ENCODE measurements at regions not wholly inside any gene's neighbourhood (a gene's known extent, or its start where the extent isn't known, plus 50 kb on each side); places are given as distances from the start of the nearest gene placed in this dataset.
"Not testable (repeated sequence)": the region's sequence is repeated elsewhere in the genome, so short reads cannot be mapped to it uniquely, and the experiment has no call there.

DNA sequence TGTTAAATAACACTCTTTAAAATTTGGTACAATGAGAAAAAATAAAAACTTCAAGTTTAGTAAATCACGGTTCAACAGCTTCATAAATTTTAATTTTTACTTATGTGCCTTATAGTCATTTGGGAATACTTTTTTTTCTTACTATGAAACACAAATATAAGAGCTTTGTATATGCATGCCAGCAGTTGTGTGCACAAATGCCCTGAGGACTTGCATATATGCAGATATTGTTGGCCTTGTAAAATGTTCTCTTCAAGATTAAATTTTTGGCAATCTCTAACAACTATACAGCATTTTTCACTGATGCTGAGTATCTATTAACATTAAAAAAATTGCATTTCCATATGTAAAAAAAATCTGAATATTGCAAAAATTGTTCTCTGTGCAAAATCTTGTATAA lies 458.7 kb upstream of the BRINP3 start:
- CTCF ChIA-PET: no interaction called here
- no peaks in the 10 kb centered on the region for H3K4me1 ChIP-seq (ENCODE audit: control extremely low read depth in 1 of 4, control insufficient read depth in 4 of 4, insufficient read depth in 4 of 4, low read length in 3 of 4)
- H3K9me3 ChIP-seq (ENCODE audit: control extremely low read depth in 1 of 5, control insufficient read depth in 4 of 5, insufficient read depth in 2 of 5, low read depth in 1 of 5, low read length in 4 of 5): no peaks in the 10 kb centered on the region
- WGBS (ENCODE audit: insufficient coverage): no CpG with 5 or more reads among the region's 1 CpG
- no peaks in the 10 kb centered on the region for H3K27me3 ChIP-seq (replicated peaks in 2 of 5; ENCODE audit: control insufficient read depth in 4 of 5, insufficient read depth in 5 of 5, low read length in 4 of 5)
- no peak overlapping the region for H3K27ac ChIP-seq (ENCODE audit: insufficient read depth in 1 of 2, low read depth in 1 of 2, low read length in 2 of 2, poor library complexity in 1 of 2, severe bottlenecking in 2 of 2)
- DNase-seq: no peak
- no peaks in the 10 kb centered on the region for H3K36me3 ChIP-seq (ENCODE audit: control insufficient read depth in 4 of 4, insufficient read depth in 4 of 4, low read length in 3 of 4)
- POLR2A ChIA-PET: no interaction called here
- no peak overlapping the region for H3K4me3 ChIP-seq (ENCODE audit: control insufficient read depth in 1 of 7, extremely low read depth in 1 of 7, insufficient read depth in 4 of 7, low read depth in 2 of 7, low read length in 6 of 7)

DNA sequence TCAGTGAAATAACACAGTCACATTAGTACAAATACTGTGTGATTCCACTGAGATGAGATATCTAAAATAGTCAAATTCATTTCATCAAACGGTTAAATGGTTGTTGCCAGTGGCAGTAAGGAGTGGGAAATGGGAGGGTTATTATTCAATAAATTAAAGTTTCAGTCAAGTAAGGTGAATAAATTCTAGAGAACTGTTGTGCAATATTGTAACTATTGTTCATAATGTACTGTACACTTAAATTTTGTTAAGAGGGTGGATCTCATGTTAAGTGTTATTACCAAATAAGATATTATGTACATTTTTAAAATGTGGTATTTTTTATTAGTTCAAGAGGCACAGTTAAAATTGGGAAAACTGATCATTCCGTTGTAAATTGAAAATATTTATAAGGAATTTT lies 463.3 kb upstream of the BRINP3 start:
- no peak for DNase-seq
- no peaks in the 10 kb centered on the region for H3K4me1 ChIP-seq (ENCODE audit: control extremely low read depth in 1 of 4, control insufficient read depth in 4 of 4, insufficient read depth in 4 of 4, low read length in 3 of 4)
- ChIA-PET CTCF (no interaction called here), POLR2A (no interaction called here)
- no peak overlapping the region for H3K27ac ChIP-seq (ENCODE audit: insufficient read depth in 1 of 2, low read depth in 1 of 2, low read length in 2 of 2, poor library complexity in 1 of 2, severe bottlenecking in 2 of 2)
- no peaks in the 10 kb centered on the region for H3K36me3 ChIP-seq (ENCODE audit: control insufficient read depth in 4 of 4, insufficient read depth in 4 of 4, low read length in 3 of 4)
- no peaks in the 10 kb centered on the region for H3K27me3 ChIP-seq (replicated peaks in 2 of 5; ENCODE audit: control insufficient read depth in 4 of 5, insufficient read depth in 5 of 5, low read length in 4 of 5)
- no peaks in the 10 kb centered on the region for H3K9me3 ChIP-seq (ENCODE audit: control extremely low read depth in 1 of 5, control insufficient read depth in 4 of 5, insufficient read depth in 2 of 5, low read depth in 1 of 5, low read length in 4 of 5)
- no CpG with 5 or more reads among the region's 2 CpGs for WGBS (ENCODE audit: insufficient coverage)
- H3K4me3 ChIP-seq (ENCODE audit: control insufficient read depth in 1 of 7, extremely low read depth in 1 of 7, insufficient read depth in 4 of 7, low read depth in 2 of 7, low read length in 6 of 7): no peak overlapping the region

DNA sequence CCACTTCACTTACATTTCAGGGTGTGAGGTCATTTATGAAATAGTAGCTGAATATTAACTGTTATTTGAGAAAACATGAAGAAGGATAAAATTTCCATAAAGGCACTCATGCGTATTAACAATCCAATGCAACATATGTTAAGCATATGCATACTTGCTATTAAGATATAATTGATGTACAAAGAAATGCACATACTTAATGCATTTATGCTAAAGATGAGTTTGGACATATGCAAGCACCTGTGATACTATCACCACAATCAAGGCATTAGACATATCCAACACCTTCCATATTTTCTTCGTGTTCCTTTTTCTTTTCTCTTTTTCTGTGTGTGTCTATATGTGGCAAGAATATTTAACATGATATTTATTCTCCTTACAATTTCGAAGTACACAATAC lies 464.8 kb upstream of the BRINP3 start:
- H3K9me3 ChIP-seq (ENCODE audit: control extremely low read depth in 1 of 5, control insufficient read depth in 4 of 5, insufficient read depth in 2 of 5, low read depth in 1 of 5, low read length in 4 of 5): peaks cover 0 to 1% (median 0%) of the 10 kb centered on the region in 5 experiments
- H3K4me3 ChIP-seq (ENCODE audit: control insufficient read depth in 1 of 7, extremely low read depth in 1 of 7, insufficient read depth in 4 of 7, low read depth in 2 of 7, low read length in 6 of 7): no peak overlapping the region
- no peak overlapping the region for H3K27ac ChIP-seq (ENCODE audit: insufficient read depth in 1 of 2, low read depth in 1 of 2, low read length in 2 of 2, poor library complexity in 1 of 2, severe bottlenecking in 2 of 2)
- H3K27me3 ChIP-seq (replicated peaks in 2 of 5; ENCODE audit: control insufficient read depth in 4 of 5, insufficient read depth in 5 of 5, low read length in 4 of 5): no peaks in the 10 kb centered on the region
- WGBS (ENCODE audit: insufficient coverage): no CpG with 5 or more reads among the region's 3 CpGs
- ChIA-PET POLR2A (no interaction called here), CTCF (no interaction called here)
- H3K4me1 ChIP-seq (ENCODE audit: control extremely low read depth in 1 of 4, control insufficient read depth in 4 of 4, insufficient read depth in 4 of 4, low read length in 3 of 4): no peaks in the 10 kb centered on the region
- no peak for DNase-seq
- no peaks in the 10 kb centered on the region for H3K36me3 ChIP-seq (ENCODE audit: control insufficient read depth in 4 of 4, insufficient read depth in 4 of 4, low read length in 3 of 4)

GRCh38 chr1:190943722-190944121 lies 466.1 kb upstream of the BRINP3 start:
- CTCF ChIA-PET; DNase-seq; POLR2A ChIA-PET; H3K4me3 ChIP-seq (ENCODE audit: control insufficient read depth in 1 of 7, extremely low read depth in 1 of 7, insufficient read depth in 4 of 7, low read depth in 2 of 7, low read length in 6 of 7); H3K27ac ChIP-seq (ENCODE audit: insufficient read depth in 1 of 2, low read depth in 1 of 2, low read length in 2 of 2, poor library complexity in 1 of 2, severe bottlenecking in 2 of 2); H3K4me1 ChIP-seq (ENCODE audit: control extremely low read depth in 1 of 4, control insufficient read depth in 4 of 4, insufficient read depth in 4 of 4, low read length in 3 of 4); H3K27me3 ChIP-seq (replicated peaks in 2 of 5; ENCODE audit: control insufficient read depth in 4 of 5, insufficient read depth in 5 of 5, low read length in 4 of 5); H3K36me3 ChIP-seq (ENCODE audit: control insufficient read depth in 4 of 4, insufficient read depth in 4 of 4, low read length in 3 of 4); H3K9me3 ChIP-seq (ENCODE audit: control extremely low read depth in 1 of 5, control insufficient read depth in 4 of 5, insufficient read depth in 2 of 5, low read depth in 1 of 5, low read length in 4 of 5): not testable (repeated sequence)
- 83% methylated on average over 1 of the region's 5 CpGs for WGBS (ENCODE audit: insufficient coverage)

DNA sequence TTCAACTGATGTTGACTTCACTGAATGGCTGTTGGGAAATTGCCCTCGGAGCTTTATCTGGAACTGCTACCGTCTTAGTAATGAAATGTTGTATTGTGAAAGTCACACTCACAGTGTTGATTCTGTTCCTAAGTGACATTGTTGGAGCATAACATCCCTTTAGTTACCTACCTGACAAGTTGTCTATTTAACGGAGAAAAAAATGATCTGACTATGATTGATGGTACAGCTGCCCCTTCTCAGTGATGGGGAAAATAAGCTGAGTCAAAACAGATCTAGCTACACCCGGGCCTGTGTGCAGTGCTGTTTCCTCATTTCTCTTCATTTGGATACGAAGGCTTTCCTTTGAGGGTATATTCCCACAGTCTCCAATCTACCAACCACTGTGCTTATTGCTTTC lies 472.3 kb upstream of the BRINP3 start:
- Histone ChIP-seq H3K27ac (ENCODE audit: insufficient read depth in 1 of 2, low read depth in 1 of 2, low read length in 2 of 2, poor library complexity in 1 of 2, severe bottlenecking in 2 of 2) (no peak overlapping the region), H3K4me1 (ENCODE audit: control extremely low read depth in 1 of 4, control insufficient read depth in 4 of 4, insufficient read depth in 4 of 4, low read length in 3 of 4) (no peaks in the 10 kb centered on the region), H3K9me3 (ENCODE audit: control extremely low read depth in 1 of 5, control insufficient read depth in 4 of 5, insufficient read depth in 2 of 5, low read depth in 1 of 5, low read length in 4 of 5) (peaks cover 0 to 1% (median 0%) of the 10 kb centered on the region in 5 experiments), H3K36me3 (ENCODE audit: control insufficient read depth in 4 of 4, insufficient read depth in 4 of 4, low read length in 3 of 4) (no peaks in the 10 kb centered on the region), H3K4me3 (ENCODE audit: control insufficient read depth in 1 of 7, extremely low read depth in 1 of 7, insufficient read depth in 4 of 7, low read depth in 2 of 7, low read length in 6 of 7) (no peak overlapping the region), H3K27me3 (replicated peaks in 2 of 5; ENCODE audit: control insufficient read depth in 4 of 5, insufficient read depth in 5 of 5, low read length in 4 of 5) (no peaks in the 10 kb centered on the region)
- WGBS (ENCODE audit: insufficient coverage): 66% methylated on average over 4 of the region's 5 CpGs
- ChIA-PET CTCF (interaction anchor here (0.8 kb wide), 1 partner anchor 60 kb away, joined by 4 read pairs; no protein-coding TSS in a partner anchor), POLR2A (no interaction called here)
- DNase-seq: peak in 2 of 3 donors; percentile 4 to 6

DNA sequence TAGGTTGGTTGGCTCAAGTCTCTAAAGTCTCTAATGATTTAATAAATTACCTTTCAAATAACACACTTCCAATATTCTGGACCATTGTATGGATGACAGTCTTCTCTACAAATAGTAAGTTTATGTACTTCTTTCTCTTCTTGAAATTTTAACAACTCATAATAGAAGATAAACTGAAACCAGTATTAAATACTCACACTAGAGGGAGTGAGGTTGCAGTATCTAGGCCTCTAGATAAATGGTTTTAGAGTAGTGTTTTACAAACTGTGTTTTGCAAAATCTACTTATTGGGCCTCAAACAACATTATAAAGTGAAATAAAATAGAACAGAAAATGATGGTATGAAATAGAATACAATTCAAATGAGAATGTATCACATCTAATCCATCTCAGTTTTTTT lies 479.9 kb upstream of the BRINP3 start:
- CTCF ChIA-PET: no interaction called here
- POLR2A ChIA-PET: no interaction called here

GRCh38 chr1:190963321-190963720 lies 485.7 kb upstream of the BRINP3 start:
- POLR2A ChIA-PET: no interaction called here

More for the DNA sequence above, 479.9 kb upstream of the BRINP3 start:
- no peaks in the 10 kb centered on the region for H3K27me3 ChIP-seq (replicated peaks in 2 of 5; ENCODE audit: control insufficient read depth in 4 of 5, insufficient read depth in 5 of 5, low read length in 4 of 5)
- peak in 2 of 3 donors; percentile 4 to 6 for DNase-seq
- no peak overlapping the region for H3K27ac ChIP-seq (ENCODE audit: insufficient read depth in 1 of 2, low read depth in 1 of 2, low read length in 2 of 2, poor library complexity in 1 of 2, severe bottlenecking in 2 of 2)
- H3K36me3 ChIP-seq (ENCODE audit: control insufficient read depth in 4 of 4, insufficient read depth in 4 of 4, low read length in 3 of 4): no peaks in the 10 kb centered on the region
- no peaks in the 10 kb centered on the region for H3K9me3 ChIP-seq (ENCODE audit: control extremely low read depth in 1 of 5, control insufficient read depth in 4 of 5, insufficient read depth in 2 of 5, low read depth in 1 of 5, low read length in 4 of 5)
- no peaks in the 10 kb centered on the region for H3K4me1 ChIP-seq (ENCODE audit: control extremely low read depth in 1 of 4, control insufficient read depth in 4 of 4, insufficient read depth in 4 of 4, low read length in 3 of 4)
- H3K4me3 ChIP-seq (ENCODE audit: control insufficient read depth in 1 of 7, extremely low read depth in 1 of 7, insufficient read depth in 4 of 7, low read depth in 2 of 7, low read length in 6 of 7): no peak overlapping the region

More at GRCh38 chr1:190963321-190963720, 485.7 kb upstream of the BRINP3 start:
- no peak overlapping the region for H3K27ac ChIP-seq (ENCODE audit: insufficient read depth in 1 of 2, low read depth in 1 of 2, low read length in 2 of 2, poor library complexity in 1 of 2, severe bottlenecking in 2 of 2)
- no CpG with 5 or more reads among the region's 2 CpGs for WGBS (ENCODE audit: insufficient coverage)
- no peaks in the 10 kb centered on the region for H3K9me3 ChIP-seq (ENCODE audit: control extremely low read depth in 1 of 5, control insufficient read depth in 4 of 5, insufficient read depth in 2 of 5, low read depth in 1 of 5, low read length in 4 of 5)
- no peak overlapping the region for H3K4me3 ChIP-seq (ENCODE audit: control insufficient read depth in 1 of 7, extremely low read depth in 1 of 7, insufficient read depth in 4 of 7, low read depth in 2 of 7, low read length in 6 of 7)
- no peaks in the 10 kb centered on the region for H3K36me3 ChIP-seq (ENCODE audit: control insufficient read depth in 4 of 4, insufficient read depth in 4 of 4, low read length in 3 of 4)
- no peaks in the 10 kb centered on the region for H3K27me3 ChIP-seq (replicated peaks in 2 of 5; ENCODE audit: control insufficient read depth in 4 of 5, insufficient read depth in 5 of 5, low read length in 4 of 5)
- CTCF ChIA-PET: no interaction called here
- no peak for DNase-seq
- no peaks in the 10 kb centered on the region for H3K4me1 ChIP-seq (ENCODE audit: control extremely low read depth in 1 of 4, control insufficient read depth in 4 of 4, insufficient read depth in 4 of 4, low read length in 3 of 4)
